Neural progenitor cell (in vitro differentiated cells): ENCODE measurements at regions not wholly inside any gene's neighbourhood (a gene's known extent, or its start where the extent isn't known, plus 50 kb on each side); places are given as distances from the start of the nearest gene placed in this dataset.

Source experiments
- CTCF ChIP-seq: fragments of 200-600 bp; sonication (generic); IDR thresholded peaks from 2 replicates; pipeline ENCODE4 v1.5.1; 2017; ENCODE audit warnings: antibody characterized with exemption, mild to moderate bottlenecking
- EZH2phosphoT487 ChIP-seq: fragments of 200-600 bp; sonication (generic); IDR thresholded peaks from 2 replicates; pipeline ENCODE4 v1.6.1; 2017; ENCODE audit warnings: antibody characterized with exemption

GRCh38 chr2:167880415-167880814 lies 367.0 kb downstream of the STK39 start:
- TF ChIP-seq EZH2phosphoT487 (no peak), CTCF (no peak)
